B cell (primary cell): ENCODE measurements at regions not wholly inside any gene's neighbourhood (a gene's known extent, or its start where the extent isn't known, plus 50 kb on each side); places are given as distances from the start of the nearest gene placed in this dataset.

Source experiments
- ATAC-seq: fragments of 200-7000 bp; cut with Tn5 transposase; one replicate; pipeline ENCODE4 v1.10.0; 2021; ENCODE audit warnings: low read depth, mild to moderate bottlenecking, moderate number of reproducible peaks, moderate library complexity
- CTCF ChIA-PET: fragments of 350-600 bp; sonication (Branson Sonifier 250); formaldehyde crosslinking; loops from one replicate; lab custom pipeline; 2021; ENCODE audit warnings: antibody characterized with exemption, inconsistent platforms; lab: Charles Lee
- POLR2A ChIA-PET: fragments of 350-600 bp; sonication (Branson Sonifier 250); formaldehyde crosslinking; loops from one replicate; lab custom pipeline; 2021; ENCODE audit warnings: antibody characterized with exemption; lab: Charles Lee
- DNase-seq: peaks from one replicate; pipeline ENCODE4 v3.0.0; 2013
- H2AFZ ChIP-seq: 2 replicates; pipeline ENCODE4 v1.6.1; 2012; ENCODE audit warnings: mild to moderate bottlenecking, low read depth, low read length; ENCODE audit not compliant: insufficient read depth, poor library complexity, severe bottlenecking
- H3K27ac ChIP-seq, 2 donors: 1 replicate in 1 of 2; 2 replicates in 1 of 2; pipeline ENCODE4 v1.5.1; 2012 to 2013; ENCODE audit warnings: low read length in 2 of 2, mild to moderate bottlenecking in 2 of 2, moderate library complexity in 1 of 2
- H3K27me3 ChIP-seq, 4 experiments: fragments of 200-600 bp in 1 of 4; sonication (generic) in 1 of 4; replicated peaks in 1 of 4; 1 replicate in 2 of 4; 2 replicates in 2 of 4; pipeline versions ENCODE4 v1.6.1 to v1.7.0; 2013 to 2016; ENCODE audit warnings: low read length in 3 of 4, mild to moderate bottlenecking in 2 of 4, mixed read lengths in 1 of 4, moderate library complexity in 1 of 4; ENCODE audit not compliant: insufficient read depth in 4 of 4, control insufficient read depth in 3 of 4; ENCODE audit errors: control extremely low read depth in 1 of 4
- H3K36me3 ChIP-seq, 2 experiments: replicated peaks in 1 of 2; 1 replicate in 1 of 2; 2 replicates in 1 of 2; pipeline versions ENCODE4 v1.6.1 to v1.7.1; 2013; ENCODE audit warnings: low read length in 1 of 2; ENCODE audit not compliant: insufficient read depth in 2 of 2, control insufficient read depth in 1 of 2; ENCODE audit errors: control extremely low read depth in 1 of 2, extremely low read depth in 1 of 2
- H3K4me1 ChIP-seq, 2 donors: fragments of 200-600 bp in 1 of 2; sonication (generic) in 1 of 2; 1 replicate in 1 of 2; 2 replicates in 1 of 2; pipeline versions ENCODE4 v1.5.1 to v1.6.1; 2013 to 2017; ENCODE audit warnings: low read length in 2 of 2; ENCODE audit not compliant: control insufficient read depth in 2 of 2, insufficient read depth in 2 of 2
- H3K4me2 ChIP-seq: replicated peaks from 2 replicates; pipeline ENCODE3; 2012; ENCODE audit warnings: mild to moderate bottlenecking, low read depth, low read length; ENCODE audit not compliant: poor library complexity, severe bottlenecking
- H3K4me3 ChIP-seq, 5 experiments: fragments of 200-600 bp in 1 of 5; sonication (generic) in 1 of 5; 1 replicate in 3 of 5; 2 replicates in 2 of 5; pipeline versions ENCODE4 v1.5.1 to v1.7.0; 2011 to 2016; ENCODE audit warnings: low read length in 4 of 5, mild to moderate bottlenecking in 4 of 5, low read depth in 2 of 5, control low read depth in 1 of 5, moderate library complexity in 1 of 5; ENCODE audit not compliant: insufficient read depth in 1 of 5; ENCODE audit errors: control extremely low read depth in 1 of 5, extremely low read depth in 1 of 5
- H3K79me2 ChIP-seq: fragments of 200-600 bp; sonication (generic); one replicate; pipeline ENCODE4 v1.6.0; 2016; ENCODE audit warnings: low read length; ENCODE audit not compliant: control insufficient read depth, insufficient read depth
- H3K9ac ChIP-seq: fragments of 200-600 bp; sonication (generic); 2 replicates; pipeline ENCODE4 v1.6.1; 2017; ENCODE audit warnings: mild to moderate bottlenecking, low read length, moderate library complexity
- H3K9me3 ChIP-seq, 3 donors: one replicate each; pipeline versions ENCODE4 v1.6.1 to v1.7.1; 2013; ENCODE audit warnings: low read length in 2 of 3; ENCODE audit not compliant: control insufficient read depth in 2 of 3, insufficient read depth in 1 of 3; ENCODE audit errors: control extremely low read depth in 1 of 3
- H4K20me1 ChIP-seq: 2 replicates; pipeline ENCODE4 v1.6.0; 2012; ENCODE audit warnings: mild to moderate bottlenecking, low read length; ENCODE audit not compliant: insufficient read depth, control insufficient read depth, poor library complexity, severe bottlenecking
- H3K27ac Mint-ChIP-seq: one replicate; pipeline ENCODE4 v1.8.0; 2021; ENCODE audit warnings: mixed read lengths
- H3K27me3 Mint-ChIP-seq: one replicate; pipeline ENCODE4 v1.8.0; 2021; ENCODE audit warnings: mixed read lengths
- H3K4me1 Mint-ChIP-seq: one replicate; pipeline ENCODE4 v1.8.0; 2021; ENCODE audit warnings: mixed read lengths
- H3K4me3 Mint-ChIP-seq: one replicate; pipeline ENCODE4 v1.8.0; 2021; ENCODE audit warnings: mixed read lengths
- H3K9me3 Mint-ChIP-seq: one replicate; pipeline ENCODE4 v1.8.0; 2022; ENCODE audit warnings: mixed read lengths; ENCODE audit not compliant: insufficient read depth
- EZH2 ChIP-seq: IDR thresholded peaks from 2 replicates; pipeline ENCODE4 v1.6.1; 2012; ENCODE audit warnings: borderline replicate concordance, low read depth, mild to moderate bottlenecking, moderate library complexity, low read length; ENCODE audit not compliant: insufficient read depth, poor library complexity, severe bottlenecking
- WGBS: methylation state at CpG from one replicate; pipeline ENCODE4 v1.1.5; 2013; ENCODE audit warnings: missing lambda C conversion rate; ENCODE audit not compliant: insufficient coverage; 5-methylcytosine and 5-hydroxymethylcytosine counted together
- intact Hi-C: fragments of 100-400 bp; cut with micrococcal nuclease; formaldehyde crosslinking; loops from one replicate; pipeline ENCODE4 v1.10.0; 2022
- TF ChIP-seq, protein P1 (sequence below): fragments of 200-600 bp; IDR thresholded peaks from one replicate; pipeline ENCODE4 v1.8.0; 2022; ENCODE audit warnings: antibody characterized with exemption, mild to moderate bottlenecking

- Mint-ChIP-seq H3K27ac (no peak overlapping the region), H3K27me3 (no peaks in the 10 kb centered on the region), H3K4me1 (no peaks in the 10 kb centered on the region), H3K9me3 (no peaks in the 10 kb centered on the region), H3K4me3 (no peak overlapping the region)
- H3K4me1 ChIP-seq, result no peaks in the 10 kb centered on the region
- DNase-seq (no peak), ATAC-seq (no peak)
- no peaks in the 10 kb centered on the region for H3K27me3 ChIP-seq
- H2AFZ ChIP-seq, result no peak overlapping the region
- H3K9me3 ChIP-seq, result peaks cover 0 to 4% (median 0%) of the 10 kb centered on the region in 3 donors
- intact Hi-C loops, result no loop called here
- CTCF ChIA-PET, result no interaction called here
- no peaks in the 10 kb centered on the region for H4K20me1 ChIP-seq
- H3K9ac ChIP-seq, result no peak overlapping the region
- POLR2A ChIA-PET, result no interaction called here
- no peak overlapping the region for H3K27ac ChIP-seq
- H3K4me2 ChIP-seq, result no peak overlapping the region
- no peak overlapping the region for H3K4me3 ChIP-seq
- no peak for TF ChIP-seq EZH2
- TF ChIP-seq, protein P1, sequence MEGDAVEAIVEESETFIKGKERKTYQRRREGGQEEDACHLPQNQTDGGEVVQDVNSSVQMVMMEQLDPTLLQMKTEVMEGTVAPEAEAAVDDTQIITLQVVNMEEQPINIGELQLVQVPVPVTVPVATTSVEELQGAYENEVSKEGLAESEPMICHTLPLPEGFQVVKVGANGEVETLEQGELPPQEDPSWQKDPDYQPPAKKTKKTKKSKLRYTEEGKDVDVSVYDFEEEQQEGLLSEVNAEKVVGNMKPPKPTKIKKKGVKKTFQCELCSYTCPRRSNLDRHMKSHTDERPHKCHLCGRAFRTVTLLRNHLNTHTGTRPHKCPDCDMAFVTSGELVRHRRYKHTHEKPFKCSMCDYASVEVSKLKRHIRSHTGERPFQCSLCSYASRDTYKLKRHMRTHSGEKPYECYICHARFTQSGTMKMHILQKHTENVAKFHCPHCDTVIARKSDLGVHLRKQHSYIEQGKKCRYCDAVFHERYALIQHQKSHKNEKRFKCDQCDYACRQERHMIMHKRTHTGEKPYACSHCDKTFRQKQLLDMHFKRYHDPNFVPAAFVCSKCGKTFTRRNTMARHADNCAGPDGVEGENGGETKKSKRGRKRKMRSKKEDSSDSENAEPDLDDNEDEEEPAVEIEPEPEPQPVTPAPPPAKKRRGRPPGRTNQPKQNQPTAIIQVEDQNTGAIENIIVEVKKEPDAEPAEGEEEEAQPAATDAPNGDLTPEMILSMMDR, result no peak
- no peaks in the 10 kb centered on the region for H3K36me3 ChIP-seq
- H3K79me2 ChIP-seq, result no peaks in the 10 kb centered on the region
These were observed 525.9 kb upstream of the CDH8 start for GRCh38 chr16:62562121-62562520.

DNA sequence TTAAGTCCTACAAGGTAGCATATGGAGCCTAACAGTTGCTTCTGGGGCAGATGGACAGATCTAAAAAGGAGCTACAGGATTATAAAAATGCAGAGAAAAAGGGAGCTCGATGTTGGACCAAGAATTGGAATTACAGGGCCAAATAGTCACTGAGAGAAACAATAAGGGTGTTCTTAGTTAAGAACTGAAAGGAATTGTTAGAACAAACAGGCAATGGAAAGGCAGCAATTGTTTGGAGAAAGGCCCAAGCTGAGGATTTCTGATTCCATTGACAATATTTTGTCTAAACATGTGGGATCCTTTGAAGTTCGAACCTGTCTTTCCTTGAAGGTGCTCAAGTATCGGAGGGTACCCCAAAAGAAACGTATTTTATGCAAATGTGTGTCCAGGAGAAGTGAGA is 513.6 kb upstream of the CDH8 start:
- H3K79me2 ChIP-seq, result no peaks in the 10 kb centered on the region
- H2AFZ ChIP-seq, result no peak overlapping the region
- no peak overlapping the region for H3K4me2 ChIP-seq
- Mint-ChIP-seq H3K27ac (no peak overlapping the region), H3K4me3 (no peak overlapping the region), H3K9me3 (peaks cover 2% of the 10 kb centered on the region), H3K27me3 (no peaks in the 10 kb centered on the region), H3K4me1 (no peaks in the 10 kb centered on the region)
- no peaks in the 10 kb centered on the region for H4K20me1 ChIP-seq
- intact Hi-C loops, result no loop called here
- 76% methylated on average over 3 of the region's 4 CpGs for WGBS
- ChIA-PET CTCF (no interaction called here), POLR2A (no interaction called here)
- no peaks in the 10 kb centered on the region for H3K4me1 ChIP-seq
- no peak overlapping the region for H3K4me3 ChIP-seq
- ATAC-seq, result no peak
- H3K36me3 ChIP-seq, result no peaks in the 10 kb centered on the region
- TF ChIP-seq, protein P1, result no peak
- TF ChIP-seq EZH2, result no peak
- H3K9me3 ChIP-seq, result no peaks in the 10 kb centered on the region
- no peak overlapping the region for H3K27ac ChIP-seq
- H3K27me3 ChIP-seq, result no peaks in the 10 kb centered on the region
- no peak for DNase-seq
- H3K9ac ChIP-seq, result no peak overlapping the region
